Stimulated activated CD8-positive, alpha-beta memory T cell treated with anti-CD3 and anti-CD28 coated beads, Interleukin-12 subunit alpha, Interleukin-12 subunit beta, amount 100 ng/mL, for 24 hours (primary cell): ENCODE measurements at regions not wholly inside any gene's neighbourhood (a gene's known extent, or its start where the extent isn't known, plus 50 kb on each side); places are given as distances from the start of the nearest gene placed in this dataset.

Experiments used
- DNase-seq: peaks from one replicate; pipeline ENCODE4 v3.0.0-alpha.2; 2020; ENCODE audit errors: extremely low read depth

- DNase-seq = no peak
Measured at GRCh38 chr16:79792664-79793351, 192.3 kb upstream of the MAF start.

- no peak for DNase-seq
Measured at GRCh38 chr16:79792076-79792475, 191.5 kb upstream of the MAF start.

- DNase-seq = no peak
Measured at GRCh38 chr16:79790854-79791253, 190.3 kb upstream of the MAF start.

GRCh38 chr16:79788949-79789348, 188.4 kb upstream of the MAF start:
- DNase-seq = no peak

- no peak for DNase-seq
Measured at GRCh38 chr16:79786389-79786788, 185.9 kb upstream of the MAF start.

GRCh38 chr16:79784007-79784406, 183.5 kb upstream of the MAF start:
- no peak for DNase-seq

GRCh38 chr16:79777679-79778078, 177.1 kb upstream of the MAF start:
- no peak for DNase-seq

- DNase-seq = no peak
Measured at GRCh38 chr16:79776243-79776847, 175.8 kb upstream of the MAF start.

- DNase-seq = no peak
Measured at GRCh38 chr16:79772784-79773183, 172.2 kb upstream of the MAF start.

- DNase-seq = no peak
Measured at GRCh38 chr16:79772048-79772447, 171.5 kb upstream of the MAF start.

GRCh38 chr16:79770244-79771064, 169.9 kb upstream of the MAF start:
- peak; percentile 25 for DNase-seq

GRCh38 chr16:79769928-79770243, 169.3 kb upstream of the MAF start:
- DNase-seq = no peak

GRCh38 chr16:79769270-79769927, 168.9 kb upstream of the MAF start:
- no peak for DNase-seq

GRCh38 chr16:79768276-79768970, 167.9 kb upstream of the MAF start:
- no peak for DNase-seq

- no peak for DNase-seq
Measured at GRCh38 chr16:79767421-79768275, 167.1 kb upstream of the MAF start.

- DNase-seq = no peak
Measured at GRCh38 chr16:79765901-79766394, 165.4 kb upstream of the MAF start.

- no peak for DNase-seq
Measured at GRCh38 chr16:79765431-79765830, 164.9 kb upstream of the MAF start.

- DNase-seq = no peak
Measured at GRCh38 chr16:79764415-79765110, 164.0 kb upstream of the MAF start.

GRCh38 chr16:79762217-79762616, 161.7 kb upstream of the MAF start:
- no peak for DNase-seq
